GM21825 (cell line): ENCODE measurements at regions not wholly inside any gene's neighbourhood (a gene's known extent, or its start where the extent isn't known, plus 50 kb on each side); places are given as distances from the start of the nearest gene placed in this dataset.
A peak's percentile ranks its signal among the peaks of the same experiment; 100 is the strongest.
"Not testable (repeated sequence)": the region's sequence is repeated elsewhere in the genome, so short reads cannot be mapped to it uniquely, and the experiment has no call there.

Experiments used
- ATAC-seq: cut with Tn5 transposase; IDR thresholded peaks from one replicate; pipeline ENCODE4 v1.9.1; 2021; ENCODE audit warnings: mild to moderate bottlenecking, moderate library complexity; ENCODE audit not compliant: unreplicated experiment

DNA sequence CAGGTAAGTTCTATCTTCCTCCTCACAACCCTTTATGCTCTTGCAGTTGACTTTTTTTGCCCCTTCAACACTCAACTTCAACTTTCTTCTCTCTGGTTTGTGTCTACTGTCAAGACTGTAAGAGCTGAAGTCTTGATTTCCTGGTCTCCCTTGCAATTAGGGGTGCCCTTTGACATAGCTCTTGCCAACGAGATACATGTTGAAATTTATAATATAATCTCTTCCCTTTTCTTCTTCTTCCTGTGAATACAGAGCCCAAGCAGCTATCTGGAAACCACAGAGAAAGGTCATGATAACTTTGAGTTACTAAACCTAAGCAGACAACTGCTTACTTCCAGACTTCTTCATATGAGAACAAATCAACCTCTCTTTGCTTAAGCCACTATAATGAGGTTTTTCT lies 163.5 kb downstream of the MC4R start:
- ATAC-seq: no peak

DNA sequence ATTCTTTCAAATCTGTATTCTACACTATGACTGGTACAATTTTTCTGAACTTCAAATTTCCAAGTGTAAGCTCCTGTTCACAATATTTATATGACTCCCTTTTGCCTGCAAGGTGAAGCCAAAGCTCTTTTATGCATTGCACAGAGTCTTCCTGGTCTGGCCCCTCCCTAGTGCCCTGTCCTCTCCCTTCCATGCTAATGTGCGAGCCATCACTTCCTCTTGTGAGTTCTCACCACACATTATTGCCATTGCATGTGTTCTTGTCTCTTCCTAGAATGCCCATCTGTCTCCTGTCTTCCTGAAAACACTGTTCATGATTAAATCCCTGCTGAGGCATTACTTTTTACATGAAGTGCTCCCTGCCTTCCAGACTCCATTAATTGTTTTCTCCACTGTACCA lies 169.9 kb downstream of the MC4R start:
- no peak for ATAC-seq

DNA sequence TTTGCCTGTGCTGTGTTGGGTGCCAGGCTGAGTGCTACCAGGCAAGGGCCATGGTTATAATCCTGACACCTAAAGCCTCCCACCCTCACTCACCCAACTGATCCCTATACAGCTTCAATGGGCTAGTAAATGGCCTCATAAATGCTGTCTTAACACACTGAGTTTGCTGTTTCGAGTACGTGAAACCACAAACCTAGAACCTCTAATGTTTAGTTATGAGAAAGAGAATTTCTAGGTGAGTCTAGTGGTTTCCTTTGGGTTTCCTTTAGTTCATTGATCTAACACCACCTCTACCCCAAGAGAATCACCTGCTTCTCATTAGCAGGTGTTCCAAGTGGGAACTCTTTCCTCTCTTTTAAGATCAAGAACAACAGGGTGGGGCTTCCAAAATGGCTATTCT lies 172.0 kb downstream of the MC4R start:
- ATAC-seq: no peak

DNA sequence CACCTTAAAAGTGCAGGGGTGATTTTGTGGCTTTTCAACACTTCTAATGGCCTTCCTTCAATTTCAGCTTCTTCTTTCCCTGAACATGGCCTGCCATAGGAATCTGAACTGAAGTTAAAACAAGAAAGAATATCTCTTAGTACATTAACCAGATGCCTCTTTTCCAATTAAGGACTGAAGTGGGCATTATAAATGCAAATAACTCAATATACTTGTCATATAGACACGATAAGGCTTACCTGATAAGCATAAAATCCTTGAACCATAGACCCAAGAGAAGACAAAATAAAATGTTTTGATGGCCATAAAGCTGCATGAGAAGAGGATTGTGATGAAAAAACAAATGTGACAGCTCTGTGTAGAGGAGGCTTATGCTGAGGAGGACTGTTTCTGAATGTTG lies 173.1 kb downstream of the MC4R start:
- no peak for ATAC-seq

DNA sequence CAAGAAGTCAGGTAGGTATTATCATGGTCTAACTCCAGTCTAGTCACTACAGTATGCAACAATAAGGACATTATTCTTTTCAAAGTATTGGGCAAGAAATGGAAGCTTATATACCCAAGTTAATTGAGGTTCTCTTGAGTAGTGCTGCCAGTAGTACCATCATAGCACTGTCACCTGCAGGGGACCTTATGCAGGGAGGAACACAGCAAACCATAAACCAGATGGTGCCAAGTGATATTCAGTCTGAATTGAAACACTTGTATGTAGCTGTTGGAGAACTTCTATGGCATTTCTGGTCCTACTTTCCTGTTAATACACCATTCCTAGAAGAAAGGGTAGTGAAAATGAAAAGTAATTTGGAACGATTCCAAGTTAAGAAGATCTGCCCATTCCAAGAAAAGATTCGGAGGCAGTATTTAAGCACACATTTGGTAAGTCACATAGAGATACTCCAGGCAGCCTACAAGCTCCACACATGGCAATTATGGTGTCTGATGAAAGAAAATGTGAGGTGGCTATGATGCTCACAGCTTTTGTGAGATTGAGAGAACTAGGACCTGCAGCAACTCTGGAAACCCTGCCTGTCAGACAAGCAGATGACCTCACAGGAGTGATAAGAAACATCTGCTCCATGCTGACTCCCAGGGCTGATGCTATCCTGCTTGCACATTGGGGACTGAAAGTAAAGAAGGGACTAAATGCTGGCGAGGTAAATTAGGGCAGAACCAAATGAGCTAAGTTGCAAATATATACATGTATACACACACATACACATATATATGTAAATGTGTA lies 174.7 kb downstream of the MC4R start:
- ATAC-seq: no peak

DNA sequence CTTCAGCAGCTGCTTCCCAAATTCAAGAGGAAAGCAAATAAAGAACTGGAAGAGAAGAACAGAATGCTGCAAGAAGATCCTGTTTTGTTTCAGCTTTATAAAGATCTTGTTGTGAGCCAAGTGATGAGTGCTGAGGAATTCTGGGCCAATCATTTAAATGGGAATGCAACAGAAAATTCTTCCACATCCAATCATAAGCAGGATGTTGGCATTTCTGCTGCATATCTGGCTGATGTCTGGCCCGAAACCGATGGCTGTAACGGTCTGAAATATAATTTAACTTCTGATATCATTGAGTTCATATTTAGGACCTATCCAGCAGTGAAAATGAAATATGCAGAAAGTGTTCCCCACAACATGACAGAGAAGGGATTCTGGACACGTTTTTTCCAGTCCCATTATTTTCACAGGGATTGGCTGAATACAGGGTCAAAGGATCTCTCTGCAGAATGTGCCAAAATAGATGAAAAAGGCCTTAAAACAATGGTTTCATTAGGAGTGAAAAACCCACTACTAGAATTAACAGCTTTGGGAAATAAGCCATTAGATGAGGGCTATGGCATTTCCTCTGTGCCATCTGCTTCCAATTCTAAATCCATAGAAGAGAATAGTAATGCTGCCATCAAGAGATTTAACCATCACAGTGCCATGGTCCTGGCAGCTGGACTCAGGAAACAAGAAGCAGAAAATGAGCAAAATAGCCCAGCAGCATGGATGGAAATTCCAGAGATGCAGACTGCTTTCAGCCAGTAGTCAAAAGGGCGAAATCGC lies 175.6 kb downstream of the MC4R start:
- no peak for ATAC-seq

DNA sequence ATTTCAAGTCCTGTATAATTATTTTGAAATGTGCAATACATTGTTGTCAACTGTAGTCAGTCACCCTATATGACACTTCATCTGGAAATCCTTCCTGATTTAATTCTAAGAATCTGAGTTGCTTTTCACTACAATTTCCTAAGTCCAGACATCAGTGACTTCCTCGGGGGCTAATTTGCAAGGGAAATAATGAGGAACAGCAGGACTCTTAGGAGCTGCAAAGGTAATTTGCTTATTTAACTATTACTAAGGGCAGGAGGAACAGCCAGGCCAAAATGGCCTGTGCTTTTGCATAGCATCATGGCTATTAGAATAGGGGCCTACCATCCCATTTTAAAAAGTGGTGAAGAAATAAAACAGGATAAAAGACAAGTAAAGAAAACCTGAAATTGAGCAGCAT lies 178.8 kb downstream of the MC4R start:
- no peak for ATAC-seq

DNA sequence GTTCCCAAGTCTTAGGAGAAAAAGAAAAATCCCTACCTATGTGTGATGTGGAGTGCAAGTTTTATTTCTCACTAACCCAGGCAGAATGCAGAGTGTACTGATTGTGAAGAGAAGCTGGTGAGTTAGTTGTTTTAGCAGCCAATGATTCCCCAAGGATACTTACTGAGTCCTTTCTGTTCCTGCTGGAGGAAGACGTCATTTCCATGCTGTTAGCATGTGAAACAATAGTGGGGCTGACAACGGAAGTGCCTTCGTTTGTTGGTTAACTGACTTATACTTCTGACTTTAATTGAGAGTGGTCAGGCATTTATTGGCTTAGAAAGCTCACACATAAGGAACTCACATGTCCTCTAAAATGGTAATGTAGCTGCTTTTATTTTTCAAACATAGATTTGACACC lies 180.6 kb downstream of the MC4R start:
- no peak for ATAC-seq

DNA sequence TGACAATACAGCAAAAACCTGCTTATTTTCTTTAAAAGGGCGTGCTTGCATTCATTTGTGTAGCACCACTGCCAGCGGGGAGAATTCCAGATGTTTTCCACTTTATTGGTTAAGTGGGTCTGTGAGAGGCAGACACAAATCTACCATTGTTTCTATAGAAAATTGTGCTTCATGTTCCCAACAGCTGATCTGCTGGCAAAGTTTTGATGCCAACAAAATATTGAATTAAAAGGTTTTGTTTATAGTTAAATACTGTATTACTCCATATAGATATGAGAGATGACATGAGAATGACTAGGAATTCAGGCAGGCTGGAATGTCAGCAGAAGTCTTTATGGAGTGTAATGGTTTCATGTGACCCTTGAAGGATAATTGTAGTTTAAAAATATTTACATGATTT lies 182.7 kb downstream of the MC4R start:
- no peak for ATAC-seq

DNA sequence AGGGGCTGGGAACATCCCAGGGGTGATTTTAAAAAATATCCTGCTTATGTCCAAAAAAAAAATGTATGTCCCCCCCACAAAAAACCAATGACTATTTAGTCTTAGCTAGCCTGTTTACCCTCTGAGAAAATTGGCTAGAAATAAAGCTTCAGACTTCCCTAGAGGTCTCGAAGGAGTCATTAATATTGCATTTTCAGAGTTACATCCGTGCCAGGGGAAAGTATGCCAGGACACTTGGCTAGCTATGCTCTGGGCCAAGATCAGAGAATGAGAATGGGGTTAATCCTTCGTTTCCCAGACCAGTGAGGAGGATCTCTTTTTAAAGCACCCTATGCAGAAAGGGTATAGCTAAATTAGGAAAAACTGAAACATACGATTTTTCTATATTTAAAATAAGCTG lies 183.6 kb downstream of the MC4R start:
- ATAC-seq: no peak

DNA sequence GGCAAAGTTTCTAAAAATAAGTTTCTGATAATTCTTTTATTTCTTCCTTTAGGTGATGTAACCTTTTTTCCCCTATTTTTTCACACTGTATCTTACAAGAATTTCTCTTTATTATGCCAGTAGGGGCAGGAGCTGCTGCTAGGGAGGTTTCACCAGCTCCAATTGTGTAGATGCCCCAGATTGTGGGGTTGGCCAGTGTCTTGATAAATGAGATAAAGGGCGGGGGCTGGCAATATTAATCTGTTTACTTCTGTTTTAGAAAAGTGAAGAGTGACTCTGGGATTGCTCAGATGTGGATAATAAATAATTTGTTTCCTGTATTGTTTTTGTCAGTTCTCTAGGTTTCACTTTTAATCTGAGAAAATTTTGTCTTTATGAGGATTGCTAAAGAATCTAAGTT lies 190.4 kb downstream of the MC4R start:
- ATAC-seq: no peak

DNA sequence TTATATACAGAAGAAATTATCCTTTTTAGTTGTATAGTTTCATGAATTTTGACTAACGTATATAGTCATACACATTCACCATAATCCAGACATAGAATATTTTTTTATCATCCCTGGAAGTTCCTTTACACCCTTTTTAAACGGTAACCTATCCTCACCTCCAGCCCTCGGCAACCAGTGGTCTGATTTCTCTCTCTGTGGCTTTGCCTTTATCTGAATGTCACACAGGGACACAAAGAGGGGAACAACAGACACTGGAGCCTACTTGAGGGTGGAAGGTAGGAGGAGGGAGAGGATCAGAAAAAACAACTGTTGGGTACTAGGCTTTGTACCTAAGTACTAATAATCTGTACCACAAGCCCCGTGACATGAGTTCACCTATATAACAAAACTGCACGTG lies 191.9 kb downstream of the MC4R start:
- no peak for ATAC-seq

DNA sequence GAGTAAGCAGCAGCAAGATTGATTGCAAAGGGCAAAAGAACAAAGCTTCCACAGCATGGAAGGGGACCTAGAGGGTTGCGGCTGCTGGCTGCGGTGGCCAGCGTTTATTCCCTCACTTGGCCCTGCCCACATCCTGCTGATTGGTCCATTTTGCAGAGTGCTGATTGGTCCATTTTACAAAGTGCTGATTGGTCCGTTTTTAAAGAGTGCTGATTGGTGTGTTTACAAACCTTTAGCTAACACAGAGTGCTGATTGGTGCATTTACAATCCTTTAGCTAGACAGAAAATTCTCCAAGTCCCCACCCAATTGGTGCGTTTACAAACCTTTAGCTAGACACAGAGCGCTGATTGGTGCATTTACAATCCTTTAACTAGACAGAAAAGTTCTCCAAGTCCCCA lies 194.4 kb downstream of the MC4R start:
- not testable (repeated sequence) for ATAC-seq

DNA sequence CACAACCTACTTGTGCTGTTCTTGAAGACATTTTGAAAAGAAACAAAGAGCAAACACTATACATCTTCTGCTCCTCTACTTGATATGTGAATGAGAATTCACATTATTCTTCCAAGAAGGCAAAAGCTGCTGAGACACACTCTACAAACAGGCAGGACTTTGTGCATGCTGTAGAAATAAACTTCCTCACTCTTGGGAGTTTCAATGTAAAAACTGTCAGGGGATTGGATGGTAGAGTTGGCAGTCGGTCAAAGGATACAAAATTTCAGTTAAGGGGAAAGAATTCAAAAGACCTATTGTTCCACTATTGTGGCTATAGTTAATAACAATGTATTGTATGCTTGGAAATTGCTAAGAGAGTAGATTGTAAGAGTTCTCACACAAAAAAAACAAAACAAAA lies 196.3 kb downstream of the MC4R start:
- no peak for ATAC-seq

DNA sequence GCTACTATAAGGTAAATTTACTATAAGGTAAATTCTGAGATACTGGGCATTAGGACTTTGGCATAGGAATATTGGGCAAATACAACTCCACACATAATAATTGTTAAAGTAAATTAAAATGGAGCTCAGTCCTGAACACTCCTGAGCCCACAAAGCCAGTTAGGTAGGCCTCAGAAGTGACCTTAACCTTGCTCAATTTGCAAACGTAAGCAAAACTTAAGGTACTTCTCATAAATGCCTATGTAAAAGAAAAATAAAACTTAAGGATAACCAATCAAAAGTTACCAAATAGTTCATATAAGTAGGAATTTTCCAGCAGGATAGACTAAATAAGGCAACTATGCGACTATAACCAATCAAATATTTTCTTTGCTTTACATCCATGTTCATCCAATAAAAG lies 197.7 kb downstream of the MC4R start:
- ATAC-seq: no peak

DNA sequence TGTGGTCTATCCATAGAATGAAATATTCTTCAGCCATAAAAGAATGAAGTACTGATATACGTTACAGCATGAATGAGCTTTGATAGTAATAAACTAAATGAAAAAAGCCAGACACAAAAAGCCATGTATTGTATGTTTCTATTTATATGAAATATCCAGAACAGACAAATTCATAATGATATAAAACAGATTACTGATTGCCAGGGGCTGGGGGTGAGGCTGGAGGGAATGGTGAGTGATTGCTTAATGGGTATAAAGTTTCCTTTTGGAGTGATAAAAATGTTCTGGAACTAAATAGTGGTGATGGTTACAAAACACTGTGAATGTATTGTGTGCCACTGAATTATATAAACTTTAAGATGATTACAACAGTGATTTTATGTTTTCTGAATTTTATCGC lies 200.5 kb downstream of the MC4R start:
- no peak for ATAC-seq

DNA sequence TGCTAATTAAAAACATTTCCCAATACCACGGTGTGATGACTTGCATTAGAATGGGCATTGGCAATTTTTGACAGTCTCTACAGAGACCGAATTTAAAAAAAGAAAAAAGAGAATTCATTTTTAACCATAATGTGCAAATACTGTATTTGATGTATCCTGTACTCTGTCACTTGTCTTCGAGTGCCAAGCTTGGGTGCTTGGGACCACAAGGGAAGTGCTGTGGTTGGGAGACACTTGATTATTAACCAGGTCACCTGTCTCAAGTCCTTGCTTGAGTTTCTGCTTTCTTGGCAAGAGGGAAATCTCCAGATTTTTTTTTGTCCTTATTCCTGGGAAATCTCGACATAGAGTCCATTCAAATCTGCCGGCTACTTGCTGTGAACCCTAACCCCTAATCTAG lies 209.0 kb downstream of the MC4R start:
- ATAC-seq: peak; percentile 89

DNA sequence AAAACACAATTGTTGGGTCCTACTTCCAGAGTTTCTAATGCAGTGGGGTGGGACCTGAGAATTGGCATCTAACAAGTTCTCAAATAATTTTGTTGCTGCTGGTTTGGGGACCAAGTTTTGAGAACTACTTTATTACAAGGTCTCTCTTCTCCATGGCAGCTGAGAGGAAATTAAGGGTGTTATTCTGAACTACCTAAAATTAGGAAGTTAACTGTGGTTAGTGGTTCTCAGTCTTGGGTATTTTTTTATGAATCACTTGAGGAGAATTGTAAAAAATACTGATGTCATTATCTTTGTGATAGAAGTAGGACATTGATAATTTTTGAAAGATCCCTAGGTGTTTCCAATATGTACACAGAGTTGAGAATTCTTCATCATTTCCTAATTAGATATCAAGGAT lies 210.2 kb downstream of the MC4R start:
- ATAC-seq: peak; percentile 50

DNA sequence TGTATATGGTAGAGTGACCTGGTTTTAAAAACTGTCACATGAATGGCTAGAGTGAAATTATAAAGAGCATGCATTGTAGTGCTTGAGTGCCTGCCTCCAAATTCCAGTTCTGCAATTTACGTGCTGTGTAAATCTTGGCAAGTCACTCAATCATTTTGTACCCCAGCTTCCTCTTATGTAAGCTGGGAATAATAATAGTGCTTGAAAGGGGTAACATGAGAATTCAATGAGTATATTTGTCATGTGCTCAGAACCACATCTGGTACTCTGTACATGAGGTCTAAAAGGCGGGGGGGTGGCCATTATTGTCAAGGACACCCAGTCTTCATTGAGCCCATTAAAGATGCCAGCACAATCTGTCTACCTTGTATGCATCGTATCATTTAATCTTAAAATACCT lies 214.8 kb downstream of the MC4R start:
- ATAC-seq: no peak

DNA sequence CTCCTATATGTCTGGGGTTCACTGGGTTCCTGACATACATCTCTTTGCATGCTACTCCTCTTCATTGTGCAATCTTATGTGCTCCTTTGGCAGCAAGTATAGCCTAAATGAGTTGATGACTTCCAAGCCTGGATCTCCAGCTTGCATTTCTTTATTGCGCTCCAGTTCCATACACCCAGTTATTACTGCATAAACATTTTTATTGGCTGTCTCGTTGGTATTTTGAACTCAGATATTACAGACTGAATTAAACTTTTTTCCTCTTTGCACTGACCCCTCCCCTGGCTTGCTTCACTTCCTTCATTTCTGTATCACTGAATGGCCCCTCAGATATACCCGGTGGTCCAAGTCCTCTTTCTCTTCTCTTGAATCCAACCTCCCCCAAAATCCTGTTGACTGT lies 219.2 kb downstream of the MC4R start:
- ATAC-seq: no peak

DNA sequence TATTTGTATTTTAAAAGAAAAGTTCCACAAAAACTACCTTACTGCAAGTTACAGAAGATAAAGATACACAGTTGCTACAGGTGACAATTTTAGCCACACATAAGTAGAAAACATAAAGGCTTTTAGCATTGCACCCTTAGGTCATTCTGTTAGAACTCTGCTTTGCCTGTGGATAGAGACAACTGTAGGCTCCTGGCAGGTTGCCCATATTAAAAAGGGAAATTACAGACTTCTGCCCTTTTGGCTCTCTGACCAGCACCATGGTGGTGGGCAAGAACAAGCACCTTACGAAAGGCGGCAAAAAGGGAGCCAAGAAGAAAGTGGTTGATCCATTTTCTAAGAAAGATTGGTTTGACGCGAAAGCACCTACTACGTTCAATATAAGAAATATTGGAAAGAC lies 223.3 kb downstream of the MC4R start:
- ATAC-seq: no peak

DNA sequence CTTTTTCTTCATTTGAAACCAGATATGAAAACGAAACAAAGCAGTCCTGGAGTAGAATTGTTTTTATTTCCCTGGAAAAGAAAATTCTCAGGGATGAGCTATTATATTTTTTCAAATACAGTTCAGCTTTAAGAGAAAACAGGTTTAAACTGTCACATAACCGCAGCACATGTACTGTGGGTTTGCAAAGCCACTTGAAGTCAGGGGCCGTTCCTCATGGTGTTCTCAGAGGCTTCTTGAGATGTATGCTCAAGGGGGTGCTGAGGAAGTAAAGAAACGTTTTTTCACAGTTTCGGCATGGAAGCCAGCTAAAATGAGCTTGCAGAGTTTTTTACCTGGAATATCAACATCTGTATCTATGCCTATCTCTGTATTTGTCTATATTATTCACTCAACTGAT lies 225.3 kb downstream of the MC4R start:
- ATAC-seq: no peak
